ENCODE measurements at regions not wholly inside any gene's neighbourhood (a gene's known extent, or its start where the extent isn't known, plus 50 kb on each side); places are given as distances from the start of the nearest gene placed in this dataset.

DNA sequence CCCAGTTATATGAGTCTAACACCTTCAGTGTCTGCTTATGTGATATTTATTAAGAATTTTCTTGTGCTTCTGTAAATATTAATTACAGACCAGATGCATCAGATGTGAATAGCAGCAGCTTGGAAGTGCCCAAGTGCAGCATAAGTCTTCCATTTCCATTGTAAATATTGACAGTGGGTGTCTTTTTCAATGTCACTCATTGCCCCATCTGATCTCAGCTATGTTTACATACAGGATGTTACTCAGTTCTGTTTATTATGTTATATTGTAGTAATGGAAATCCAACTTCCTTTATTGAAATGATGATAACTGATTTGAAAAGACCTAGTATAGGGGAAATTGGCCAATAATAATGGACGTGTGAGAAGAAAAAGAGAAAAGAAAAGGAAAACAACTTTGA lies 296.7 kb downstream of the SAMD5 start:
- POLR2A ChIA-PET (ENCODE audit: partially characterized antibody): no interaction called here
- Histone ChIP-seq H3K4ac (replicated peaks; ENCODE audit: insufficient read length, low read depth, low read length) (no peak overlapping the region), H3K9me3 (ENCODE audit: insufficient read depth in 2 of 2, low read depth in 1 of 2, low read length in 1 of 2) (no peaks in the 10 kb centered on the region), H2BK20ac (ENCODE audit: low read length) (no peak overlapping the region), H3K79me1 (ENCODE audit: low read depth, low read length) (no peaks in the 10 kb centered on the region), H3K4me3 (ENCODE audit: extremely low read depth in 1 of 4, insufficient read depth in 2 of 4, low read depth in 3 of 4, low read length in 4 of 4) (no peak overlapping the region), H3K9ac (replicated peaks in 1 of 4; ENCODE audit: extremely low read depth in 1 of 4, low read depth in 3 of 4, low read length in 3 of 4) (no peak overlapping the region), H3K4me2 (ENCODE audit: insufficient read depth in 1 of 2, low read depth in 2 of 2, low read length in 2 of 2) (no peak overlapping the region), H3K56ac (replicated peaks; ENCODE audit: insufficient read length, low read depth, low read length) (no peak overlapping the region), H2BK12ac (ENCODE audit: low read depth, low read length) (no peak overlapping the region), H2BK5ac (ENCODE audit: low read depth, low read length) (no peak overlapping the region), H4K5ac (ENCODE audit: insufficient read length, low read depth, low read length) (no peak overlapping the region), H3K79me2 (ENCODE audit: control insufficient read depth in 1 of 2, insufficient read depth in 2 of 2, low read length in 2 of 2) (no peaks in the 10 kb centered on the region), H3K36me3 (ENCODE audit: control insufficient read depth in 2 of 4, insufficient read depth in 4 of 4, low read length in 3 of 4) (no peaks in the 10 kb centered on the region), H3K27ac (ENCODE audit: low read depth, low read length) (no peak overlapping the region), H3K27me3 (replicated peaks in 1 of 4; ENCODE audit: control insufficient read depth in 3 of 4, extremely low read depth in 1 of 4, insufficient read depth in 3 of 4, low read length in 3 of 4) (no peaks in the 10 kb centered on the region), H3K23me2 (ENCODE audit: low read depth, low read length) (no peaks in the 10 kb centered on the region), H2BK15ac (ENCODE audit: low read length) (no peak overlapping the region), H4K8ac (ENCODE audit: extremely low read depth, insufficient read depth, low read length) (no peak overlapping the region), H3K4me1 (replicated peaks in 1 of 4; ENCODE audit: control insufficient read depth in 3 of 4, insufficient read depth in 4 of 4, low read length in 3 of 4) (no peaks in the 10 kb centered on the region), H3K14ac (ENCODE audit: insufficient read length) (no peak overlapping the region), H2BK120ac (replicated peaks; ENCODE audit: low read depth, low read length) (no peak overlapping the region), H3K18ac (ENCODE audit: extremely low read depth, low read length) (no peak overlapping the region), H2AK5ac (ENCODE audit: low read depth, low read length) (no peak overlapping the region), H3K23ac (ENCODE audit: insufficient read length) (no peak overlapping the region), H4K91ac (replicated peaks; ENCODE audit: insufficient read length, low read length) (no peak overlapping the region), H4K20me1 (replicated peaks in 1 of 2; ENCODE audit: control insufficient read depth in 1 of 2, insufficient read depth in 2 of 2, low read length in 2 of 2) (no peaks in the 10 kb centered on the region), H2AFZ (ENCODE audit: low read length) (no peak overlapping the region)
- CTCF ChIA-PET (ENCODE audit: partially characterized antibody): interaction anchor here (0.9 to 1.1 kb wide), 2 partner anchors 29 to 60 kb away, joined by 3 read pairs; no protein-coding TSS in a partner anchor
- DNase-seq (ENCODE audit: low read depth in 1 of 2, low spot score in 2 of 2) (no peak), FAIRE-seq (no peak)
- TF ChIP-seq JUND (IDR thresholded peaks at IDR 0.05; ENCODE audit: low read length) (no peak), TAF7 (optimal IDR thresholded peaks at IDR 0.05; ENCODE audit: borderline replicate concordance, low read depth, low read length) (no peak), SIN3A (conservative IDR thresholded peaks at IDR 0.05 in 1 of 2, IDR thresholded peaks at IDR 0.05 in 1 of 2; ENCODE audit: low read depth in 1 of 2, low read length in 2 of 2) (no peak), CTBP2 (IDR thresholded peaks at IDR 0.05; ENCODE audit: borderline replicate concordance, insufficient read depth, insufficient read length, low read length) (no peak), RAD21 (IDR thresholded peaks at IDR 0.05 in 1 of 2, conservative IDR thresholded peaks at IDR 0.05 in 1 of 2; ENCODE audit: low read depth in 2 of 2, low read length in 2 of 2) (no peak), SP1 (IDR thresholded peaks at IDR 0.05; ENCODE audit: low read depth, low read length) (no peak)
- 84% methylated on average over 1 of the region's 1 CpG; no CpG with 5 or more reads in 1 of the 2 experiments for WGBS, 2 experiments (ENCODE audit: extremely low coverage in 1 of 2, insufficient coverage in 1 of 2, insufficient read length in 1 of 2, insufficient replicate concordance in 2 of 2, low coverage in 1 of 2, low lambda C conversion rate in 2 of 2, missing lambda C conversion rate in 1 of 2)

Data from H1 (cell line).